ACC112 (cell line): ENCODE measurements at regions not wholly inside any gene's neighbourhood (a gene's known extent, or its start where the extent isn't known, plus 50 kb on each side); places are given as distances from the start of the nearest gene placed in this dataset.
"Not testable (repeated sequence)": the region's sequence is repeated elsewhere in the genome, so short reads cannot be mapped to it uniquely, and the experiment has no call there.

Source experiments
- H2AFZ ChIP-seq: fragments of 200-600 bp; sonication (generic); one replicate; pipeline ENCODE4 v1.6.0; 2017; ENCODE audit warnings: antibody characterized with exemption, low read length; ENCODE audit not compliant: unreplicated experiment
- H3K27ac ChIP-seq: fragments of 200-600 bp; sonication (generic); 2 replicates; pipeline ENCODE4 v1.5.1; 2014; ENCODE audit warnings: low read depth, mild to moderate bottlenecking, antibody characterized with exemption, low read length, moderate library complexity
- H3K27me3 ChIP-seq: fragments of 200-600 bp; sonication (generic); 2 replicates; pipeline ENCODE4 v1.6.1; 2014; ENCODE audit warnings: mild to moderate bottlenecking, antibody characterized with exemption, low read length, moderate library complexity, mixed read lengths; ENCODE audit not compliant: insufficient read depth
- H3K36me3 ChIP-seq: fragments of 200-600 bp; sonication (generic); 2 replicates; pipeline ENCODE4 v1.6.1; 2016; ENCODE audit warnings: mild to moderate bottlenecking, antibody characterized with exemption, low read length, moderate library complexity, mixed read lengths; ENCODE audit not compliant: insufficient read depth
- H3K4me1 ChIP-seq: fragments of 200-600 bp; sonication (generic); one replicate; pipeline ENCODE4 v1.6.1; 2016; ENCODE audit warnings: low read length, mixed read lengths; ENCODE audit not compliant: insufficient read depth, unreplicated experiment, control insufficient read depth
- H3K4me3 ChIP-seq: fragments of 200-600 bp; sonication (generic); 2 replicates; pipeline ENCODE4 v1.5.1; 2014; ENCODE audit warnings: mild to moderate bottlenecking, low read depth, low read length
- H3K79me2 ChIP-seq: fragments of 200-600 bp; sonication (generic); one replicate; pipeline ENCODE4 v1.6.0; 2016; ENCODE audit warnings: low read length; ENCODE audit not compliant: control insufficient read depth, unreplicated experiment, insufficient read depth

GRCh38 chrX:117843749-117844148 lies 272.9 kb downstream of the KLHL13 start:
- Histone ChIP-seq H3K4me3 (no peak overlapping the region), H3K79me2 (no peaks in the 10 kb centered on the region), H3K27ac (no peak overlapping the region), H2AFZ (no peak overlapping the region), H3K27me3 (no peaks in the 10 kb centered on the region), H3K4me1 (no peaks in the 10 kb centered on the region), H3K36me3 (no peaks in the 10 kb centered on the region)

GRCh38 chrX:117840645-117841044 lies 276.0 kb downstream of the KLHL13 start:
- no peaks in the 10 kb centered on the region for H3K27me3 ChIP-seq
- H3K4me1 ChIP-seq = no peaks in the 10 kb centered on the region
- no peaks in the 10 kb centered on the region for H3K36me3 ChIP-seq
- H3K79me2 ChIP-seq = no peaks in the 10 kb centered on the region
- H3K27ac ChIP-seq = no peak overlapping the region
- H2AFZ ChIP-seq = no peak overlapping the region
- no peak overlapping the region for H3K4me3 ChIP-seq

GRCh38 chrX:117839544-117839943 lies 277.1 kb downstream of the KLHL13 start:
- no peaks in the 10 kb centered on the region for H3K79me2 ChIP-seq
- no peaks in the 10 kb centered on the region for H3K4me1 ChIP-seq
- no peak overlapping the region for H3K4me3 ChIP-seq
- H3K27me3 ChIP-seq = no peaks in the 10 kb centered on the region
- H3K27ac ChIP-seq = no peak overlapping the region
- no peak overlapping the region for H2AFZ ChIP-seq
- no peaks in the 10 kb centered on the region for H3K36me3 ChIP-seq

GRCh38 chrX:117838581-117839331 lies 277.9 kb downstream of the KLHL13 start:
- Histone ChIP-seq H3K79me2 (no peaks in the 10 kb centered on the region), H3K27me3 (no peaks in the 10 kb centered on the region), H3K4me3 (no peak overlapping the region), H3K36me3 (no peaks in the 10 kb centered on the region), H2AFZ (no peak overlapping the region), H3K4me1 (no peaks in the 10 kb centered on the region), H3K27ac (no peak overlapping the region)

GRCh38 chrX:117835034-117835433 lies 281.6 kb downstream of the KLHL13 start:
- Histone ChIP-seq H3K36me3 (no peaks in the 10 kb centered on the region), H3K27ac (no peak overlapping the region), H3K27me3 (no peaks in the 10 kb centered on the region), H2AFZ (no peak overlapping the region), H3K4me3 (no peak overlapping the region), H3K4me1 (no peaks in the 10 kb centered on the region), H3K79me2 (no peaks in the 10 kb centered on the region)

DNA sequence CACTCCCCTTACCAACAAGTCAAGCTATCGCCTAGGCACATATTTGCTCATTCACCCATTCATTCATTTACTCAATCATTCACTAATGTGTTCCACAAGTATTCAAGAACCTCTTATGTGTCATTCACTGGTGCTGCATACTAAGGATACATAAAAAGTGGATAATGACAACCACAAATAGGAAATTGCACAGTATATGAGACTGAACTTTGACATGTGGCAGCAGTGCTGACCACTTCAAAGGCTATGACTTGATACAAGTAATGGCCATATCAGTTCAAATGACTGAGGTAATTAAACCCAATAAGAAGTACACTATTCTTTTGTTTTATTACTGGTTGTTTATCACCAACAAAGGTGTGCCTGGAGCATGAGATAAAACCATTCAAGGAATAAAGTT lies 282.5 kb downstream of the KLHL13 start:
- Histone ChIP-seq H3K4me3 (no peak overlapping the region), H3K79me2 (no peaks in the 10 kb centered on the region), H3K36me3 (no peaks in the 10 kb centered on the region), H3K4me1 (no peaks in the 10 kb centered on the region), H2AFZ (no peak overlapping the region), H3K27ac (no peak overlapping the region), H3K27me3 (no peaks in the 10 kb centered on the region)

- H3K27ac ChIP-seq, H3K79me2 ChIP-seq, H3K27me3 ChIP-seq, H2AFZ ChIP-seq, H3K4me1 ChIP-seq, H3K36me3 ChIP-seq, H3K4me3 ChIP-seq: not testable (repeated sequence)
Measured at GRCh38 chrX:117821472-117821871, 295.1 kb downstream of the KLHL13 start.

DNA sequence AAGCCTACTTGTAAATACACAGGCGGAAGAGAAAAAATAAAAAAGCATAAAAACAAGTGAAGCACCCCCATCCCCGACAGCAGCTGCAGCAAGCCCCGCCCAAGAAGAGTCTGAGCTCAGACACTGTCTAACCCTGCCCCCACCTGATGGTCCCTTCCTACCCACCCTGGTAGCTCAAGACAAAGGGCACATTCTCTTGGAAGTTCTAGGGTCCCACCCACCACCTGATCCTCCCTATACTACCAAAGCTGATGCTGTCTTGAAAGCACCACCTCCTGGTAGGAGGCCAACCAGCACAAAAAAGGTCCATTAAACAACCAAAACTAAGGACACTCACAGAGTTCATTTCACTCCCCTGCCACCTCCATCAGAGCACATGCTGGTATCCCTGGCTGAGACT lies 308.2 kb downstream of the KLHL13 start:
- H3K4me1 ChIP-seq = no peaks in the 10 kb centered on the region
- no peaks in the 10 kb centered on the region for H3K36me3 ChIP-seq
- H2AFZ ChIP-seq = no peak overlapping the region
- no peak overlapping the region for H3K4me3 ChIP-seq
- no peaks in the 10 kb centered on the region for H3K79me2 ChIP-seq
- H3K27ac ChIP-seq = no peak overlapping the region
- no peaks in the 10 kb centered on the region for H3K27me3 ChIP-seq

DNA sequence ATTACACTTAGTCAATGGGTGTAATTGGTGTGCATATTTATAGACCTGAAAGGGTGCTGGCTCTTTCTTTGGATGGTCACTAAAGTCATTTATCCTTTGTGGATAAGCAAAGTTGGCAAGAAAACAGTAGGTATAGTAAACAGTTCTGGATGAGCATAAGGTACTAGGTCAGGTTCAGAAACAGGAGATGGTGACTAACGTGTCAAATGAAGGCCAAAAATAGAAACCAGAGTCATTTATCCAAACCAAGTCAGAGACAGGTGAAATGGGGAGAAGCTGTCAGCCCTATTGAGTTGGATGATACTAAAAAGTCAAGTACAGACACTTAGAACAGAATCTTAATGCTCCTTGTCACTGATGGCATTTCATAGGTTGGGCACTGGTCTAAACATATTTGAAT lies 313.1 kb downstream of the KLHL13 start:
- H2AFZ ChIP-seq = no peak overlapping the region
- H3K4me3 ChIP-seq = no peak overlapping the region
- no peaks in the 10 kb centered on the region for H3K4me1 ChIP-seq
- H3K27ac ChIP-seq = no peak overlapping the region
- no peaks in the 10 kb centered on the region for H3K79me2 ChIP-seq
- no peaks in the 10 kb centered on the region for H3K36me3 ChIP-seq
- H3K27me3 ChIP-seq = no peaks in the 10 kb centered on the region

- Histone ChIP-seq H3K4me3 (no peak overlapping the region), H3K27me3 (no peaks in the 10 kb centered on the region), H3K27ac (no peak overlapping the region), H3K79me2 (no peaks in the 10 kb centered on the region), H3K4me1 (no peaks in the 10 kb centered on the region), H3K36me3 (no peaks in the 10 kb centered on the region), H2AFZ (no peak overlapping the region)
Measured at GRCh38 chrX:117788339-117788738, 328.3 kb downstream of the KLHL13 start.

DNA sequence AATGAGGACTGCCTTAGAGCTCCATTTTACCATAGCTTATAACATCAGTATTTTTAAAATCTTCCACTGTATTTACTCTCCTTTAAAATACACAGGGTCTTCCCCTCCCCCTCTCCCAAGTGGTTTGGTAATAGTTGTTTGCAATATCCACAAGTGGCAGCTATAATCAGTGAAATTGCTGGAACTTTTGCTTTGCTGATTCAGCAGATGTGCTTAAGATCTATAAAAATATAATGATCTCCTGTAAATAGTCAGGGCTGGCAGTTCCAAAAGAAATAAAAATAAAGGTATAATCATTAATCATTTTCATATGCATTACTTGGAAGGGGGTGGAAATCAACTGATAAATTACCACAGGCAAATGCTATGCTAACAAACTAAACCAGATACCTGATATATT lies 345.2 kb downstream of the KLHL13 start:
- Histone ChIP-seq H2AFZ (no peak overlapping the region), H3K36me3 (no peaks in the 10 kb centered on the region), H3K27me3 (no peaks in the 10 kb centered on the region), H3K27ac (no peak overlapping the region), H3K4me3 (no peak overlapping the region), H3K79me2 (no peaks in the 10 kb centered on the region), H3K4me1 (no peaks in the 10 kb centered on the region)
